GM18519 (cell line): ENCODE measurements at regions not wholly inside any gene's neighbourhood (a gene's known extent, or its start where the extent isn't known, plus 50 kb on each side); places are given as distances from the start of the nearest gene placed in this dataset.

ENCODE experiments used
- ATAC-seq: cut with Tn5 transposase; IDR thresholded peaks from one replicate; pipeline ENCODE4 v1.9.1; 2021; ENCODE audit warnings: mild to moderate bottlenecking, moderate library complexity; ENCODE audit not compliant: unreplicated experiment, low FRiP score

- ATAC-seq, result no peak
Measured at GRCh38 chr21:31503939-31504338, 155.6 kb upstream of the SOD1 start.

- ATAC-seq, result no peak
Measured at GRCh38 chr21:31503467-31503866, 156.0 kb upstream of the SOD1 start.

DNA sequence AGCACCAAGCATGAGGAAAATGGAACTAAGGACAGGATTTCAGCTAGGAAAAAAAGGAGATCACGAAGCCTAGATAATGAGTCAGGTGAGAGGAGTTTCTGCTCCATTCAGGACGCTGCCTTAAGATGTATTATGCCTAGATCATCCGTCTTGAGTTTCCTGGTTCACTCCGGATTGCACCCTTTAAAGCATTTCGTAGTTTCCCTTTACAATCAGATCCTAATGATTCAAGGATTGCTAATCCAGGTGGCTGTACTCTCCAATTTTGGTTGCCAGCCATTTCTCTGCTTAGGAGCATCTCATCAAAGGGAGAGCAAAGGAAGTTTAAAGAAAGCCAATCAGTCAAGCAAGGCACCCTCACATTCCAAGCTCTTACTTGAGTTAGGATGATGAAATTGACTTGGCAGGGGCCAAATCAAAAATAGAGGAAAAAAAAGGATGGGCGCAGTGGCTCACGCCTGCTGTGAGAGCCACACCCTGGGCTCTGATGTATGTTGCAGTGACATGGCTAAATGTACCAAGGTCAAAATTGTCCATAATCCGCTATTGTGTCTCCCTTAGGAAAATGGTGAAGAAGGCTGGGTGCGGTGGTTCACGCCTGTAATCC, 156.9 kb upstream of the SOD1 start:
- ATAC-seq, result no peak

GRCh38 chr21:31501926-31502325, 157.6 kb upstream of the SOD1 start:
- no peak for ATAC-seq

DNA sequence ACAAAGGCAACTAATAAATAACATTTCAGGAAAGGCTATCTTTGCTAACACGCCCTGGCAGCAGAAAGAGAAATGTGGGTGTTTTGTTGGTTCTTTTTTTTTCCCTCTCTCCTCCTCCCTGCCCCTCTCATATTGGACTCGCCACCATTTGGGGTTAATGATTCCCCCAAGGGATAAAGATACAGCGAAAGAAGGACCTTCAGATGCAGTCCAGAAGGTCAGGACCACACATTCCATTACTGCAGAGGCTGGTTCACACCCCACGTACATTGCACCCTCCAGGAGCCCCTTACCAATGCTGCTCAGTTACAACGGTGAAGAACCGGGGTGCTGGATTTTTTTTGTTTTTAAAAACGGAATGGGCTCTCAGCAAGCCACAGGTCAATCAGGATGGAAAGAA, 156.9 kb upstream of the TIAM1 start:
- no peak for ATAC-seq

DNA sequence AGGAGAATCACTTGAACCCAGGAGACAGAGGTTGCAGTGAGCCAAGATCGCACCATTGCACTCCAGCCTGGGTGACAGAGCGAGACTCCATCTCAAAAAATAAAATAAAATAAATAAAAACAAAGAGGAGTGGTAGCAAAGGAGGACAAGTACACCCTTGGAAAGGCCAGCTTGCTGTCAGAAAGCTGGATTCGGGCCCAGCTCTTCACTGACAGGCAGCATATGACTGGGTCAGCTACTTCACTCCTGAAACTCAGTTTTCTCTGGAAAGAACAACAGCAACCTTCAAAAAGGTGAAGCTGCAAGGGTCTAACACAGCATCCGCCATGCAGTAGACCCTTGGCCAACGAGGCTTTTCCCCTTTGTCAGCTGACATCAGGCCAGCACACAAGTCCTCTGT, 156.0 kb upstream of the TIAM1 start:
- no peak for ATAC-seq

DNA sequence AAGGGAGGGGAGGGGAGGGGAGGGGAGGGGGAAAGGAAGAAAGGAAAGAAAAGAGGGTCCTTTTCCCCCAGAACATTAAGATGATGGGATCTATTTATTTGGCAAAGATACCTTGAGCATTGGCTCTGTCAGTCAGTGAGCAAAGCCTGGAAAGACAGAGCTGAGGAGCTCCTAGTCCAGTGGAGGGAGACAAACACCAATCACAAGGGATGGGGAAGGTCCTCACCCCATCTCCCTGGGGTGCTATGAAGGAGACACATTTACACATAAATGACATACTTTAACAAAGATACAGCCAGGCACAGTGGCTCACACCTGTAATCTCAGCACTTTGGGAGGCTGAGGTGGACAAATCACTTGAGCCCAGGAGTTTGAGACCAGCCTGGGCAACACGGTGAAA, 154.9 kb upstream of the TIAM1 start:
- no peak for ATAC-seq

DNA sequence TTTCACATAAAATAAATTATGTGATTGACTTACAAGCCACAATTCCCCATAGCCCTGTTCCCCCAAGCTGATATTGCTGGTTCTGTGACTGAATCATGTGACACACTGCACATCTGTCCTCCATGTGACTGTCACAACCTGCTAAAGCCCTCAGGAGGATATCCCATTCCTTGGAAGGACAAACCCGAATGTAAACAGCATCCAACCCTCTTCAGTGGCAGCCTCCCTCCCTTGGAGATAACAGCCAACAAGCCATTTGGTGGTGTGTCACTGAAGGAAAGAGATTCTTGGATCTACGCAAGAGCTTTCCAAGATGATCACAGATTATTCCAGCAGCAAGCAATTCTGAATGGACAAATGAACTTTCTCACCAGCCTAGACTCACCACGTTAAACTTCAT, 153.9 kb upstream of the TIAM1 start:
- ATAC-seq, result no peak

DNA sequence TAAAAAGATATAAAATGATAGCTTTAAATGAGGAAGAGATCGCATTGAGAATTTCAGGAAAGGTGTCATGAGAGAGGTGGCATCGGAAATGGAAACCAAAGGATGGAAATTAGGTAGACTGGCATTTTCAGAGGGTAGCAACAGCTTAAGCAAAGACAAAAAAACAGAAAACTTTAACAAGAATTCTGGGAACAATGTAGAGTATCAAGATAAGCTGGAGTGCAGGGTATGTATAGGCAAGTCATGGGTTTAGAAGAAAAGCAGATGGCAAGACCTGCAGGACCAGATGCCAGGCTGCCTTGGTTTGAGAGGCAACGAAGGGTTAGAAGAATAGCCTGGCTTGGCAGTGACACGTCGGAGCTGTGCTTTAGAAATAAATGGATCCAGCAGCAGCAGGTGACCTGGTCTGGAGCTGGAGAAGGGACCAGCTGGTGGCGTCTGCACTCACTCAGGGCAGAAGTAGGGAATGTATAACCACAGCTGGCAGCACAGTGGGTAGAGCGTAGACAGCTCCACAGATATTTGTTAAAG, 149.4 kb upstream of the TIAM1 start:
- ATAC-seq, result no peak

- ATAC-seq, result no peak
Measured at GRCh38 chr21:31491617-31492016, 147.6 kb upstream of the TIAM1 start.

GRCh38 chr21:31490443-31490842, 146.4 kb upstream of the TIAM1 start:
- ATAC-seq, result no peak

DNA sequence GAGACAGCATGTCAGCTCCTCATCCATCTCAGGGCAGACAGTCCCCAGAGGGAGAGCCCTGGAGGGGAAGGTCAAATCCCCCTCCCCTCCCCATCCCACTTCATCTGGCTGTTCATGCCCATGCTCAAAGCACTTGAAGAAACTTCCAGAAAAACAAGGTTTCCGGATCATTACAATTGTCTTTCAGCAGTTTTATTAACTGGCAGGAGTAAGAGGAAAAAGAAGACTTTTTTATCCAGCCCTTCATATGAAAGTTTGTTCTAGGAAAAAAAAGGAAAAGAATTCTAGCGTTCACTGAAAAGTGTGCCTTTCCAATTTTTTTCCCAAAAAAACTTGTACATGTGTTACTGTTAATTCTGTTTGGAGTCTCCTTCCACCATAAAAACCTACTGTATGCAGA, 145.7 kb upstream of the TIAM1 start:
- no peak for ATAC-seq

DNA sequence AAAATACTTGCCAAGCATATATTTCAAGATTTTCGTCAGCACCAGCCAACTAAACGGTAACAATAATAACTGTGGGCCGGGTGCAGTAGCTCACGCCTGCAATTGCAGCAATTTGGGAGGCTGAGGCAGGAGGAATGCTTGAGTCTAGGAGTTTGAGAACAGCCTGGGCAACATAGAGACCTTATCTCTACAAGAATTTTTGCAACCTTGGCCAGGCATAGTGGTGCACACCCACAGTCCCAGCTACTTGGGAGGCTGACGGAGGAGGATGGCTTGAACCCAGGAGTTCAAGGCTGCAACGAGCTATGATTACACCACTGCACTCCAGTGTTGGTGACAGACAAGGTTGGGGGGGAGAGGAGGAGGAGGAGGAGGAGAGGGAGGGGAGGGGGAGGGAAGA, 145.0 kb upstream of the TIAM1 start:
- no peak for ATAC-seq

- ATAC-seq, result no peak
Measured at GRCh38 chr21:31484219-31484618, 140.2 kb upstream of the TIAM1 start.

DNA sequence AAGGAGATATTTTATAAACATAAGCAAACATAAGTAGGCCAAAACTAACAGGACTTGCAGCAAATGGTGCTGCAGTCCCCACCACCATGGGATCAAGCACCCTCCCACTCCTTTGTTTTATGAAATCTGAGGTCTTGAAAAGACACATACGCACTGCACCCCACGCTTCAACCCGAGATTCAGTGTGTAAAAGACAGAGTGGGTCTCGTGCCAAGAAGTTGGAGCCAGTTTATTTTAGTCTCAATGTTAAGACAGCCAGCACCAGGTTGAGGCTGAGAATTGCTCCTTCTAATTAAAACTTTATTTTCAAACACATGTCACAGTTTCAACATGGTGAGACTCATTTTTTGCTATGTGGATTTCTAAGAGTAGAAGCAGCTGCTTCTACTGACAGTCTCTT, 139.1 kb upstream of the TIAM1 start:
- no peak for ATAC-seq

- ATAC-seq, result no peak
Measured at GRCh38 chr21:31482460-31482859, 138.4 kb upstream of the TIAM1 start.

DNA sequence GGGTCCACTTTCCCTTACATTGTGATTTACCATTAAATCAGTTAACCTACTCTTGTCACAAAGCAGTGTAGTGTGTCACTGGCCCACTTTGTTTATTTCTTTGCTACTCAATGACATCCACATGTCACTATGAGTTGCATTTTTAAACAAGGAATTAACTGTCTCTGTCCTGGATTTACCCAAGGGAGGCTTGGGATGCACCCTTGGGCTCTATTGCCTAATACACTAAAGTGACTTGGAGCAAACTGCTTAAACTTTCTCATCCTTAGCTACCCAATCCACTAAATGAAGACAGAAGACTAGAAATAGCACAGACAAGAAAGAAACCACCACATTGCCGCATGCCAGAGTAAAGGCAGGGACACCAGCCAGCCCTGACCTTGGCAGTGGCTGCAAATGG, 136.2 kb upstream of the TIAM1 start:
- ATAC-seq, result no peak

DNA sequence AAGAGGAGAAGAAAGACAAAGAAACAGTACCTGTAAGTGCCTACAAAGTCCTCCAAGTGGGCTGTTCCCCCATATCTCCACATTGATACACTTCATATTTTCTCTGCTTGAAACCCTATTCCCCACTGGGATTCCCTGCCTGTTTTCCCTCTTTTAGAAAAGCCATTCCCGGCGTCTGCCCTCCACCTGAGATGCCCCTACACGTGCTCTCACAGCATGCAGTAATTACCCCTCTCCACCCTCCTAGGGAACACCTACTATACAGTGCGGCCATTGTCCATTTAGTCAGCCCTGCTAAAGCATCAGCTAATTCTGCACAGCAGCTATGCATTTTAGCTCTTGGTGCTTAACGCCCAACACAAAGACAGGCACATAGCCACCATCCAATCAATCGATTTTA, 135.7 kb upstream of the TIAM1 start:
- ATAC-seq, result no peak

DNA sequence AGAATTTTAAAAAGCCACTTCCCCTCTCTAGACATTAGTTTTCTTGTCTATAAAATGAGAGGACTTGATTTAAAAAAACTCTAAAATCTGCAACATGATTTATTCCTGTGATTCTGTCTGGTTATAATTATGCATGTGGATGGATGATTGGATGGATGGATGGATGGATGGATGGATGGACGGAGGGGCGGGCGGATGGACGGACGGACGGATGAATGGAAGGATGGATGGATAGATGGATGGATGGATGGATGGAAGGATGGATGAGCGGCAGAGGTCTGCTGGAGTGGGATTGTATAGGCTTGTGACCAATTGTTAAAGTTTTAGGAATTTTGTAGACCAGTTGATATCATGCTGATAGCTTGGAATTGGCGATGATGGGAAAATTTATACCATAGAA, 135.2 kb upstream of the TIAM1 start:
- no peak for ATAC-seq

- ATAC-seq, result no peak
Measured at GRCh38 chr21:31476263-31477022, 132.4 kb upstream of the TIAM1 start.

GRCh38 chr21:31475223-31475622, 131.2 kb upstream of the TIAM1 start:
- no peak for ATAC-seq

DNA sequence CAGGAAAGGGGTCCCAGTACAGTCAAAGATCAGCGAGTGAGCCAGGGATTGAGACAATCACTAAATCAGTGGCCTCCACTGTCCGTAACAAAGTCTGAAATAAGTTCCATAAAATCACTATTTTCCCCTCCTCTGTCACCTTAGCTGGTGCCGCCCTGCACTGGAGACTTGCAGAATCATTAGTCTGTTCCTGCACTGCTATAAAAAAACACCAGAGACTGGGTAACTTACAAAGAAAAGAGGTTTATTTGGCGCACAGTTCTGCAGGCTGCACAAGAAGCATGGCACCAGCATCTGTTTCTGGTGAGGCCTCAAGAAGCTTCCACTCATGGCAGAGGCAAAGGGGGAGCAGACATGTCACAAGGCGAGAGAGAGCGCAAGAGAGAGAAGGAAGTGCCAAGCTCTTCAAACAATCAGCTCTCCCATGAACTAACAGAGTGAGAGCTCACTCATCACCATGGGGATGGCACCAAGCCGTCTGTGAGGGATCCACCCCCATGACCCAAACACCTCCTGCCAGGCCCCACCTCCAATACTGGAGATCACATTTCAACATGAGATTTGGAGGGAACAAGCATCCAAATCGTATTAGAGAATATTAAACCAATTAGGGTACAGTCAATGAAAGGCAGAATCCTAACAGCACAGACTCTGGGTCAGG, 129.8 kb upstream of the TIAM1 start:
- no peak for ATAC-seq
